ENCODE measurements at regions not wholly inside any gene's neighbourhood (a gene's known extent, or its start where the extent isn't known, plus 50 kb on each side); places are given as distances from the start of the nearest gene placed in this dataset.
"Not testable (repeated sequence)": the region's sequence is repeated elsewhere in the genome, so short reads cannot be mapped to it uniquely, and the experiment has no call there.

GRCh38 chr3:195669310-195669709 lies 51.5 kb upstream of the MUC20 start:
- DNase-seq = peak; percentile 17 to 91 (median 74)
- intact Hi-C loops (cut with DNase I) = not testable (repeated sequence)

- DNase-seq; intact Hi-C loops (cut with DNase I): not testable (repeated sequence)
Measured at GRCh38 chr3:195668131-195668766, 52.5 kb upstream of the MUC20 start.

GRCh38 chr3:195665311-195665710 lies 55.5 kb upstream of the MUC20 start:
- DNase-seq; intact Hi-C loops (cut with DNase I): not testable (repeated sequence)

GRCh38 chr3:195664131-195664530 lies 56.6 kb upstream of the MUC20 start:
- intact Hi-C loops (cut with DNase I); DNase-seq: not testable (repeated sequence)

- intact Hi-C loops (cut with DNase I); DNase-seq: not testable (repeated sequence)
Measured at GRCh38 chr3:195659136-195659533, 61.6 kb upstream of the MUC20 start.

- DNase-seq; intact Hi-C loops (cut with DNase I): not testable (repeated sequence)
Measured at GRCh38 chr3:195658381-195659135, 62.2 kb upstream of the MUC20 start.

GRCh38 chr3:195657475-195658372 lies 63.1 kb upstream of the MUC20 start:
- intact Hi-C loops (cut with DNase I) = not testable (repeated sequence)
- DNase-seq = peak in 39 of 42 donors; percentile 21 to 94 (median 84)

- DNase-seq = peak in 1 of 42 donors; percentile 32
- intact Hi-C loops (cut with DNase I) = not testable (repeated sequence)
Measured at GRCh38 chr3:195656091-195656490, 64.7 kb upstream of the MUC20 start.

GRCh38 chr3:195654746-195655145 lies 66.0 kb upstream of the MUC20 start:
- DNase-seq; intact Hi-C loops (cut with DNase I): not testable (repeated sequence)

GRCh38 chr3:195654138-195654537 lies 66.6 kb upstream of the MUC20 start:
- intact Hi-C loops (cut with DNase I); DNase-seq: not testable (repeated sequence)

- intact Hi-C loops (cut with DNase I) = not testable (repeated sequence)
- peak in 8 of 42 donors; percentile 14 to 50 (median 34) for DNase-seq
Measured at GRCh38 chr3:195653641-195654040, 67.1 kb upstream of the MUC20 start.

- intact Hi-C loops (cut with DNase I) = not testable (repeated sequence)
- DNase-seq = peak in 1 of 42 donors; percentile 35
Measured at GRCh38 chr3:195647912-195648702, 64.4 kb upstream of the APOD start.

GRCh38 chr3:195645872-195646271 lies 62.1 kb upstream of the APOD start:
- intact Hi-C loops (cut with DNase I); DNase-seq: not testable (repeated sequence)

- DNase-seq = not testable (repeated sequence)
Measured at GRCh38 chr3:195643245-195643644, 59.5 kb upstream of the APOD start.

GRCh38 chr3:195642311-195642710 lies 58.6 kb upstream of the APOD start:
- intact Hi-C loops (cut with DNase I) = not testable (repeated sequence)

More at GRCh38 chr3:195643245-195643644, 59.5 kb upstream of the APOD start:
- intact Hi-C loops (cut with DNase I) = not testable (repeated sequence)

GRCh38 chr3:195638456-195638855 lies 54.7 kb upstream of the APOD start:
- peak in 1 of 42 donors; percentile 6 for DNase-seq
- intact Hi-C loops (cut with DNase I) = not testable (repeated sequence)

More at GRCh38 chr3:195642311-195642710, 58.6 kb upstream of the APOD start:
- DNase-seq = not testable (repeated sequence)

- intact Hi-C loops (cut with DNase I) = not testable (repeated sequence)
- peak in 3 of 42 donors; percentile 23 to 45 (median 29) for DNase-seq
Measured at GRCh38 chr3:195637473-195638233, 53.9 kb upstream of the APOD start.

GRCh38 chr3:195637011-195637410 lies 53.3 kb upstream of the APOD start:
- peak in 36 of 42 donors; percentile 21 to 92 (median 72) for DNase-seq
- intact Hi-C loops (cut with DNase I) = not testable (repeated sequence)

All from head of caudate nucleus (tissue), 42 donors.